Right hindlimb (tissue), 1 donor: ENCODE measurements at regions not wholly inside any gene's neighbourhood (a gene's known extent, or its start where the extent isn't known, plus 50 kb on each side); places are given as distances from the start of the nearest gene placed in this dataset.

Source experiments
- DNase-seq: peaks from one replicate; pipeline ENCODE4 v3.0.0-alpha.2; 2018

DNA sequence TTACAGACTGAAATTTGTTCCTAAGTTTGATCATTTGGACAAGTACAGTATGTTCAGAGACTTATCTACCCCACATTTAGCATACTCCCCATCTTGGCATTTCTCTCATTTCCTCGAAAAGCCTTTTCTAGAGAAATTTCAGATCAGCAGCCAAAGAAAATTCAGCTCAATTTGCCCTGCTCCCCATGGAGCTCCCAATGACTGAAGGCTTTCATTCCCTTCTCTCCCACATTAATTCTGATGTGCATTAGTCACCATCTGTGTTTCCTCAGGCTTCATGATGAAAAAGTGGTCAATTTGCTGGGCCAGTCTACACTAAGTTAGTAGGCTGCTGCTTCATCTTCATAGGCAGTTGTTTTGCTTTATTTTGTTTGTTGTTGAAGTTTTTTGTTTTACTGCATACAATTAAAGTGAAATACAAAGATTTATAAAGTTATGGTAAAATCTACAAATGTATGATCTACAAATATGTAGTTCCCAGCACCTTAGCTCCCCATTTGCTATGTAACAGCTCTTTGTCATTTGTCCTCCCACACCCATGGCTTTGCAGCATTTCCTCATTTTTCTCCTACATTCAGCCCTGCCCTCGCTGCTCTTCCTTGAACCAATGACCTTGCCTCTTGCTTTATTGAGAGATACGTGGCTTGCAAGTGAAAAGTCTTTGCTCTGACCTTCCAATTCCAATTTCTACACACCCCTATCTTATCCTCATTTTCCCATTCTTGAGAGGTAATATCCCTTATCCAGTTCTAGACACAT is 193.9 kb downstream of the ANAPC10 start:
- no peak for DNase-seq

DNA sequence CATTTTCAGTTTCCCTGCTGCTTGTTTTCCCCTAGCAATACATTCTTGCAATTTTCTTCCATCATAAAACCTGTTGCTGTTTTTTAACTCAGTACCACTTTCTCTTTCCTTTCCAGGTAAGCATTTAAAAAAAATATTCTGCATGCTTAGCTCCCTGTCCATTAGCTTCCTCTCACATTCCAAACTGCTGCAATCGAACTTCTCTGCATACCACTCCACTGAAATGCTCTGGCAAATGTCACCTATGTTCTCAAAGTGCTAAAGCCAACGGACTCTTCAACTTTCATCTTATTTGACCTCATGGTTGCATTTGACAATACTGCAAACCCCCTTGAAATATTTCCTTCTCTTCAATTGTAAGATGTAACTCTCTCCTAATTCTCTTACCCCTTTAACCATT is 192.7 kb downstream of the ANAPC10 start:
- no peak for DNase-seq

DNA sequence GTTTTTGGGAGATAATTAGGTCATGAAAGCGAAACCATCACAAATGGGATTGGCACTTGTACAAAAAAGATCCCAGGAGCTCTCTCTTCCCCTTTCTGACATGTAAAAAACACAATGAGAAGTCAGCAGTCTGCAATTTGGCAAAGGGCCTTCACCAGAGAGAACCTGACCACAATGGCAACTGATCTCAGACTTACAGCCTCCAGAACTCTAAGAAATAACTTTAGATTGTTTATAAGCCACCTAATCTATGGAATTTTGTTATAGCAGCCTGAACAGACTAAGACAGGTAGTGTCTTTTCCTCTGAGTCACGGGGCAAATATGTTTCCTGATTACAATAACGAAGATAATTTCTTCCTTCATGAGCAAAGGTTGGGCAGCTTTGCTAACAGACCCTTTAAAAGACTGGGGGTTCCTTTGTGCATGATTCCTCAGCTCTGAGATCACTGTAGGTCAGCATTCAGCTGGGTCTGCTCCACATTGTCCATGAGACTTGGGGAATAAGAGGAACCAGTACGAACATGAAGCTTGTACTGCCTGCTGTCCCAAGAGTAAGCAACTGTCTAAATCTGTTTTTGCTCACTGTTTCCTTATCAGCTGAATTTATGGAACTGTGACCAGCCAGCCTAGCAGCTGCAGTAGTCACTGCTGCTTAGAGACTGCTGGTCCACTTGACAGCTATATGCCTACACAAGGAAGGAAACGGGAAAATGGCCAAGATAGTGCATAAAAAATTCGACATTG is 191.6 kb downstream of the ANAPC10 start:
- no peak for DNase-seq

DNA sequence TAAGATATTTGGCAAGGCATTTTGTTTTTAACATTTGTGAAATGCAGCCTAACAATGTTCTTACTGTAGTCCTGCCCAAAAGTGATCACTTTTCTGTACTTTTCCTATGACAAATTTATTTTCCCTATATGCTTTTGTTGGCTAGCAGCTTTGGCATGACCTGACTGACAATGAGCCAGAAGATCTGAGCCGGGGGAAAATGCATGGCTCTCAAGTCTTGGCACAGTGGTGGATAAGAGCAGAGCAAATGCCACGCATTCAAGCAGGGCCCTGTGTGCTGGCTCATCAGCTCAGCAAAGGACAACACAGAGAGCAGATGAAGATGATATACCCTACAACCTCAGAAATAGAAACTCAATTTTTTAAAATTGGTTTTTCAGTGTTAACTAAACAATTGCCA is 187.3 kb downstream of the ANAPC10 start:
- DNase-seq = peak; percentile 59
